Stomach (tissue), 8 donors: ENCODE measurements at regions not wholly inside any gene's neighbourhood (a gene's known extent, or its start where the extent isn't known, plus 50 kb on each side); places are given as distances from the start of the nearest gene placed in this dataset.

ENCODE experiments used
- DNase-seq, 2 donors: peaks; one replicate each; pipeline versions ENCODE4 v3.0.0 to v3.0.0-alpha.2; 2013 to 2019
- H3K27ac ChIP-seq, 5 donors: fragments of 200-600 bp in 4 of 5; sonication (generic) in 4 of 5; one replicate each; pipeline ENCODE4 v1.5.1; 2013 to 2019; ENCODE audit warnings: mild to moderate bottlenecking in 1 of 5, moderate library complexity in 1 of 5
- H3K27me3 ChIP-seq, 3 donors: fragments of 200-600 bp; sonication (generic); one replicate each; pipeline ENCODE4 v1.5.1; 2017 to 2019; ENCODE audit warnings: mixed run types in 1 of 3
- H3K36me3 ChIP-seq, 4 donors: fragments of 200-600 bp; sonication (generic); 1 replicate in 3 of 4; 2 replicates in 1 of 4; pipeline ENCODE4 v1.5.1; 2016 to 2019
- H3K4me1 ChIP-seq, 4 donors: fragments of 200-600 bp; sonication (generic); one replicate each; pipeline ENCODE4 v1.5.1; 2016 to 2019
- H3K4me3 ChIP-seq, 4 donors: fragments of 200-600 bp; sonication (generic) in 3 of 4; one replicate each; pipeline ENCODE4 v1.5.1; 2016 to 2019; ENCODE audit warnings: mild to moderate bottlenecking in 1 of 4
- H3K9me3 ChIP-seq, 4 donors: fragments of 200-600 bp; sonication (generic); one replicate each; pipeline ENCODE4 v1.5.1; 2016 to 2019
- EP300 ChIP-seq: sonication (generic); formaldehyde crosslinking; IDR thresholded peaks from one replicate; pipeline ENCODE4 v1.6.1; 2017; ENCODE audit warnings: antibody characterized with exemption
- POLR2A ChIP-seq, 4 donors: fragments of 450-650 bp; IDR thresholded peaks; one replicate each; pipeline ENCODE4 v1.6.1; 2016; ENCODE audit warnings: antibody characterized with exemption in 4 of 4, control low read depth in 2 of 4, mild to moderate bottlenecking in 1 of 4, moderate library complexity in 1 of 4
- POLR2AphosphoS5 ChIP-seq, 3 donors: sonication (generic); formaldehyde crosslinking; IDR thresholded peaks; one replicate each; pipeline ENCODE4 v1.6.1; 2016; ENCODE audit warnings: antibody characterized with exemption in 3 of 3
- WGBS, 5 donors: extraction: QIAGEN DNeasy Blood & Tissue Kit in 3 of 5; methylation state at CpG; one replicate each; pipeline versions ENCODE4 v1.1.5 to v1.1.7; 2013 to 2018; 5-methylcytosine and 5-hydroxymethylcytosine counted together
- intact Hi-C: fragments of 100-400 bp; cut with DNase I; formaldehyde crosslinking; loops from one replicate; pipeline ENCODE4 v1.15.1; 2023; ENCODE audit warnings: low total_unique reads
- TF ChIP-seq, protein P1 (sequence below), 7 experiments: fragments of 450-650 bp in 4 of 7; fragments of 200-600 bp in 3 of 7; sonication (generic) in 3 of 7; IDR thresholded peaks; one replicate each; pipeline ENCODE4 v1.5.1; 2016 to 2019; ENCODE audit warnings: antibody characterized with exemption in 7 of 7, control low read depth in 2 of 7, mild to moderate bottlenecking in 1 of 7
- donor health status: healthy with polysubstance abuse.
- donor health status: Bipolar disorder and iron deficiency.
- donor health status: healthy.

DNA sequence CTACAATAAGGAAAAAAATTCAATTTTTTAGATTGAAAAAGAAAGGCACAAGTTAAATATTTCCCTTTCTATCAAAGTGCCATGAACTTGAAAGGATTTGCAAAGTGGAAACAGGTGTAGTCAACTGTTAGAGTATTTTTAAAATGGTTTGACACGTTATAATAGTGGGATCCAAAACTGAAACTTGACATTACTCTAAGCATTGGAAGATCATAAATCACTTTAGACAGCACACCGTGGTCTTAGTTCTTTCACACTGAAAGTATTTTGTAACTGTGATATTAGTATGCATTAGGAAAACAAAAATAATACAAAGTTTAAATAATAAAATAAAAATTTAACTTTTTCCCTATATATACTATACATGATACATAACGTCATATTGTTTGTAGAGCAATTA lies 933.1 kb downstream of the EPHA3 start:
- Histone ChIP-seq H3K4me1 (no peaks in the 10 kb centered on the region), H3K27ac (no peak overlapping the region), H3K9me3 (no peaks in the 10 kb centered on the region), H3K27me3 (no peaks in the 10 kb centered on the region), H3K4me3 (no peak overlapping the region), H3K36me3 (no peaks in the 10 kb centered on the region)
- no peak for DNase-seq
- WGBS, 5 donors = 47 to 53% (median 52%) methylated on average over 3 of the region's 3 CpGs
- intact Hi-C loops = no loop called here
- TF ChIP-seq POLR2A (IDR thresholded peaks at IDR 0.05) = no peak
- no peak for TF ChIP-seq EP300
- no peak for TF ChIP-seq POLR2AphosphoS5 (IDR thresholded peaks at IDR 0.05)
- TF ChIP-seq, protein P1, sequence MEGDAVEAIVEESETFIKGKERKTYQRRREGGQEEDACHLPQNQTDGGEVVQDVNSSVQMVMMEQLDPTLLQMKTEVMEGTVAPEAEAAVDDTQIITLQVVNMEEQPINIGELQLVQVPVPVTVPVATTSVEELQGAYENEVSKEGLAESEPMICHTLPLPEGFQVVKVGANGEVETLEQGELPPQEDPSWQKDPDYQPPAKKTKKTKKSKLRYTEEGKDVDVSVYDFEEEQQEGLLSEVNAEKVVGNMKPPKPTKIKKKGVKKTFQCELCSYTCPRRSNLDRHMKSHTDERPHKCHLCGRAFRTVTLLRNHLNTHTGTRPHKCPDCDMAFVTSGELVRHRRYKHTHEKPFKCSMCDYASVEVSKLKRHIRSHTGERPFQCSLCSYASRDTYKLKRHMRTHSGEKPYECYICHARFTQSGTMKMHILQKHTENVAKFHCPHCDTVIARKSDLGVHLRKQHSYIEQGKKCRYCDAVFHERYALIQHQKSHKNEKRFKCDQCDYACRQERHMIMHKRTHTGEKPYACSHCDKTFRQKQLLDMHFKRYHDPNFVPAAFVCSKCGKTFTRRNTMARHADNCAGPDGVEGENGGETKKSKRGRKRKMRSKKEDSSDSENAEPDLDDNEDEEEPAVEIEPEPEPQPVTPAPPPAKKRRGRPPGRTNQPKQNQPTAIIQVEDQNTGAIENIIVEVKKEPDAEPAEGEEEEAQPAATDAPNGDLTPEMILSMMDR (IDR thresholded peaks at IDR 0.05) = no peak

DNA sequence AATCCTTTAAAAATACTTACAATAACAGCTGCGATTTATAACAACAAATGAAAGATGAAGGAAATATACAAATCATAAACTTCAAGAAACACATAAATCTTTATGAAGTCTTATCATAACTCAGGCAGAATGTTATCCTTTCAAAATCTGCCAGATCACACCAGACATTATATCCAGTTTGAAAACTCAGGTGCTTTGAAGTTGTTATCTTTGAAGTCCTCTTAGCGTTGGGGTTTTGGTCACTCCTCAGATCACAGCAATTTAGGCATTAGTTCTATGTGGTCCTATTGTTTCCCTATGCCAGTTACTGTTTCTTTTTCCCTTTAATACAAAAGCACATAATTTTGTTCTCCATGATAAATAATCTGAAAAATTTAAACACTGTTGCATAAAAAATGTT lies 934.6 kb downstream of the EPHA3 start:
- 51 to 64% (median 55%) methylated on average over 2 of the region's 2 CpGs for WGBS, 5 donors
- no peak for DNase-seq
- Histone ChIP-seq H3K9me3 (no peaks in the 10 kb centered on the region), H3K4me1 (no peaks in the 10 kb centered on the region), H3K27me3 (no peaks in the 10 kb centered on the region), H3K36me3 (no peaks in the 10 kb centered on the region), H3K27ac (no peak overlapping the region), H3K4me3 (no peak overlapping the region)
- intact Hi-C loops = no loop called here
- TF ChIP-seq POLR2AphosphoS5 (IDR thresholded peaks at IDR 0.05) = no peak
- no peak for TF ChIP-seq EP300
- TF ChIP-seq POLR2A (IDR thresholded peaks at IDR 0.05) = no peak
- TF ChIP-seq, protein P1 (IDR thresholded peaks at IDR 0.05) = no peak

DNA sequence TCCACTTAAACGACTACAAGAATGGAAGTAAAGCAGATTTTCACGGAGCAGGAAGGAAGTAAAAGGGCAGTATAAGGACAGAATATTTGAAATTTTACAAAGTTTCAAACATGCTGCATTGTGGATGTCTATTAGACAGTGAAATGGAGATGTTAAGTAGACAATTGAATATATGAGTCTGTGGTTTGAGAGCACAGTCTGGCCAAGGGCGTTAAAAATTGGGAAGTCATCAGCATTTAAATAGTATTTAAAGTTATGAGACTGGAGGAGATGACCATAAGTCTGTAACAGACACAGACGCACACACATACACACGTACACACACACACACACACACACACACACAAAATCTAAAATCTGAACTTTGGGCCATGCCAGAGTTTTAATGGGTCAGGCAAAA lies 935.9 kb downstream of the EPHA3 start:
- Histone ChIP-seq H3K36me3 (no peaks in the 10 kb centered on the region), H3K27me3 (no peaks in the 10 kb centered on the region), H3K4me1 (no peaks in the 10 kb centered on the region), H3K4me3 (no peak overlapping the region), H3K9me3 (no peaks in the 10 kb centered on the region), H3K27ac (no peak overlapping the region)
- intact Hi-C loops = no loop called here
- DNase-seq = no peak
- TF ChIP-seq EP300 = no peak
- no peak for TF ChIP-seq POLR2A (IDR thresholded peaks at IDR 0.05)
- TF ChIP-seq, protein P1 (IDR thresholded peaks at IDR 0.05) = no peak
- no peak for TF ChIP-seq POLR2AphosphoS5 (IDR thresholded peaks at IDR 0.05)
- WGBS, 5 donors = 77 to 87% (median 85%) methylated on average over 5 of the region's 5 CpGs

DNA sequence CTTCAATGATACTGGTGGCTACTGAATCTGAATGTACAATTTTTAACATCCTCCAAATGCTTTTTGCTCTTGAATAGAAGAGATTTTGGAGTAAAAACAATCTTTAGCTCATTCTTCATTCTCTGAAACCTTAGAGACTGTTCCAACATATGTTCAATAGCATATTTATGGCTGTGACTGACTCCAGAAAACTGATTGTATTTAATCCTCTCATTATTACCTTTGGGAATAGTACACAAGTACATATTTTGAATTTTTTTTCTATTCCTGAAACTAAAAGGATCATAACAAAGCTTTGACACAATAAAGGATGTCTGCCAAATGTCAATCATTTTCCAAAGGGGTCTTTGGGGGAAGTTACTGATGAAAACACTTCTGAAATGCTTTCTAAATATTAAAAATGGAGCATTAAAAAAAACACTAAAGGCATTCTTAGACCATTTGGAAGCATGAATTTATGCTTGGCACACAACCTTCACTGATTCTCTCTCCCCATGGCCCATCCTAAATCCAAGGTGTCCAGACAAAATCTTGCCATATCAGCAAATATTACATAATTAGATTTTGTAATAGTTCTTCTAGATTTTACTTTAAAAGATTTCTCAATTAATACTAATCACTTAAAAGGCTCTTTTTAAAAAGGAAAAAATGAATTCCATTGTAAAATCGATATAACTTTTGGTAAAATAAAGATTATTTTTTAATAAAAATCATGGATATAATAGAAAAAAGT lies 936.8 kb downstream of the EPHA3 start:
- Histone ChIP-seq H3K27ac (no peak overlapping the region), H3K4me1 (no peaks in the 10 kb centered on the region), H3K27me3 (no peaks in the 10 kb centered on the region), H3K4me3 (no peak overlapping the region), H3K9me3 (no peaks in the 10 kb centered on the region), H3K36me3 (no peaks in the 10 kb centered on the region)
- 68 to 83% (median 76%) methylated on average over 1 of the region's 1 CpG for WGBS, 5 donors
- DNase-seq = no peak
- TF ChIP-seq POLR2A (IDR thresholded peaks at IDR 0.05) = no peak
- intact Hi-C loops = no loop called here

DNA sequence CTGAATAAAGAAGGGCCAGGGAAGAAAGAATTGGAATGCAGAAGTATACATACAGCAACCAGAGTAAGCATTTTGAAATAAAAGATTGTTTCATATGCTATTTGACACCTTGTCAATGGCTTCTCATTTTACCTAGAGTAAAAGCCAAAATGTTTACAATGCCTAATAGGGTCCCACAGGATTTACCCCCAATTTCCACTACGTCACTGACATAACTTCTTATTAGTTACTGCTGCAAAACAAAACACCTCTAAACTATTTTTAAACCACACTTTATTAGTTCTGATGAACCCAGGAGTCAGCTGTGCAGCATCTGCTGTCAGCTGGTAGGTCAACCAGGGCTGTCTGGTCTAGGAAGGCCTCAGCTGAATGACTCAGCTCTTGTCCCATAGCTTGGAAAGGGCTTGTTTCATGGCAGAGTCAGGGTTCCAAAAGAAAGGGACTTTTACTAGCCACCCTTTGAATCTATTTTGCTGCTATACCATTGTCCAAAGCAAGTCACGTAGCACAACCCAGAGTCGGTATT lies 945.1 kb downstream of the EPHA3 start:
- intact Hi-C loops = no loop called here
- Histone ChIP-seq H3K4me3 (no peak overlapping the region), H3K36me3 (no peaks in the 10 kb centered on the region), H3K4me1 (no peaks in the 10 kb centered on the region), H3K27me3 (no peaks in the 10 kb centered on the region), H3K9me3 (no peaks in the 10 kb centered on the region), H3K27ac (no peak overlapping the region)
- no peak for DNase-seq
- TF ChIP-seq, protein P1 (IDR thresholded peaks at IDR 0.05) = no peak
- TF ChIP-seq POLR2A (IDR thresholded peaks at IDR 0.05) = no peak
- TF ChIP-seq EP300 = no peak
- 83 to 86% (median 85%) methylated on average over 3 of the region's 3 CpGs for WGBS, 5 donors
